Loucy (cell line): ENCODE measurements at regions not wholly inside any gene's neighbourhood (a gene's known extent, or its start where the extent isn't known, plus 50 kb on each side); places are given as distances from the start of the nearest gene placed in this dataset.

Experiments
- H2AFZ ChIP-seq: fragments of 200-600 bp; sonication (generic); 2 replicates; pipeline ENCODE4 v1.6.0; 2016; ENCODE audit warnings: antibody characterized with exemption, mild to moderate bottlenecking, low read length, moderate library complexity
- H3F3A ChIP-seq: fragments of 200-600 bp; 2 replicates; pipeline ENCODE4 v1.6.0; 2016; ENCODE audit warnings: antibody characterized with exemption, low read depth, mild to moderate bottlenecking
- H3K27me3 ChIP-seq: fragments of 200-600 bp; sonication (generic); 2 replicates; pipeline ENCODE4 v1.6.1; 2014; ENCODE audit warnings: low read length, mild to moderate bottlenecking; ENCODE audit not compliant: insufficient read depth, poor library complexity, severe bottlenecking
- H3K36me3 ChIP-seq: fragments of 200-600 bp; sonication (generic); 2 replicates; pipeline ENCODE4 v1.6.1; 2016; ENCODE audit warnings: low read length; ENCODE audit not compliant: insufficient read depth
- H3K4me1 ChIP-seq: fragments of 200-600 bp; sonication (generic); 2 replicates; pipeline ENCODE4 v1.5.1; 2014; ENCODE audit warnings: low read length, mild to moderate bottlenecking; ENCODE audit not compliant: insufficient read depth, poor library complexity, severe bottlenecking
- H3K4me2 ChIP-seq: fragments of 200-600 bp; sonication (generic); 2 replicates; pipeline ENCODE4 v1.6.0; 2014; ENCODE audit warnings: antibody characterized with exemption, low read length, low read depth, mild to moderate bottlenecking; ENCODE audit not compliant: poor library complexity, severe bottlenecking
- H3K4me3 ChIP-seq: fragments of 200-600 bp; sonication (generic); 2 replicates; pipeline ENCODE4 v1.5.1; 2014; ENCODE audit warnings: low read length, mild to moderate bottlenecking, mixed read lengths; ENCODE audit not compliant: poor library complexity, severe bottlenecking
- H3K79me2 ChIP-seq: fragments of 200-600 bp; sonication (generic); 2 replicates; pipeline ENCODE4 v1.6.1; 2014; ENCODE audit warnings: low read length; ENCODE audit not compliant: insufficient read depth
- H3K9ac ChIP-seq: fragments of 200-600 bp; sonication (generic); 2 replicates; pipeline ENCODE4 v1.6.0; 2014; ENCODE audit warnings: mild to moderate bottlenecking, low read depth, low read length, moderate library complexity; ENCODE audit not compliant: poor library complexity, severe bottlenecking
- H3K9me2 ChIP-seq: fragments of 200-600 bp; sonication (generic); replicated peaks from 2 replicates; pipeline ENCODE4 v1.6.1; 2016; ENCODE audit warnings: low read depth, low read length, mixed read lengths
- H3K9me3 ChIP-seq: fragments of 200-600 bp; sonication (generic); 2 replicates; pipeline ENCODE4 v1.6.1; 2014; ENCODE audit warnings: mild to moderate bottlenecking, antibody characterized with exemption, low read length, low read depth; ENCODE audit not compliant: insufficient read depth
- H4K20me1 ChIP-seq: fragments of 200-600 bp; sonication (generic); 2 replicates; pipeline ENCODE4 v1.6.0; 2014; ENCODE audit warnings: antibody characterized with exemption, low read length, mild to moderate bottlenecking; ENCODE audit not compliant: insufficient read depth, poor library complexity, severe bottlenecking
- EZH2phosphoT487 ChIP-seq: fragments of 200-600 bp; IDR thresholded peaks from 2 replicates; pipeline ENCODE4 v1.6.1; 2018; ENCODE audit warnings: antibody characterized with exemption, mild to moderate bottlenecking, moderate library complexity, borderline replicate concordance
- TF ChIP-seq, protein P1 (sequence below): fragments of 200-600 bp; sonication (generic); conservative IDR thresholded peaks from 2 replicates; pipeline ENCODE4 v1.5.1; 2014; ENCODE audit warnings: mild to moderate bottlenecking, antibody characterized with exemption, low read length

DNA sequence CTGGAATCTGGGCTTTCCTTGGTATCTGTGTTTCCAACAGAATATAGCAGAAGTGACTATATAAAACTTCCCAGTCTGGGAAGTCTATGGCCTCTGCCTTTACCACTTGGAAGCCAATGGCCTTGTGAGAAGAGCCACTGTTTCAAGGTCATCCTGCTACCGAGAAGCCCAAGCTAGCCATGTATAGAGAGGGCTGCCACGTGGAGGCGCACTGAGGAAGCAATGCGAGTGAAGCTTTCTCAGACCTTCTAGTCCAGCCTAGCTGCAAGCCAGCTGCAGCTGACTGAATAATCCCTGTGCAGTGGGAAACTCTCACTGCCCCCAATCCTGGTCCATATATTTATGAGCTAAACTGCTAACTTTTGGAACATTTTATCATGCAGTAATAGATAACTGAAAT is 661.8 kb upstream of the RIOK2 start:
- no peaks in the 10 kb centered on the region for H3K27me3 ChIP-seq
- H3F3A ChIP-seq: no peaks in the 10 kb centered on the region
- no peak overlapping the region for H2AFZ ChIP-seq
- no peaks in the 10 kb centered on the region for H3K9me3 ChIP-seq
- H3K4me2 ChIP-seq: no peak overlapping the region
- no peaks in the 10 kb centered on the region for H3K4me1 ChIP-seq
- H3K36me3 ChIP-seq: no peaks in the 10 kb centered on the region
- no peak overlapping the region for H3K9ac ChIP-seq
- no peak overlapping the region for H3K4me3 ChIP-seq
- no peaks in the 10 kb centered on the region for H3K9me2 ChIP-seq
- no peaks in the 10 kb centered on the region for H3K79me2 ChIP-seq
- TF ChIP-seq, protein P1, sequence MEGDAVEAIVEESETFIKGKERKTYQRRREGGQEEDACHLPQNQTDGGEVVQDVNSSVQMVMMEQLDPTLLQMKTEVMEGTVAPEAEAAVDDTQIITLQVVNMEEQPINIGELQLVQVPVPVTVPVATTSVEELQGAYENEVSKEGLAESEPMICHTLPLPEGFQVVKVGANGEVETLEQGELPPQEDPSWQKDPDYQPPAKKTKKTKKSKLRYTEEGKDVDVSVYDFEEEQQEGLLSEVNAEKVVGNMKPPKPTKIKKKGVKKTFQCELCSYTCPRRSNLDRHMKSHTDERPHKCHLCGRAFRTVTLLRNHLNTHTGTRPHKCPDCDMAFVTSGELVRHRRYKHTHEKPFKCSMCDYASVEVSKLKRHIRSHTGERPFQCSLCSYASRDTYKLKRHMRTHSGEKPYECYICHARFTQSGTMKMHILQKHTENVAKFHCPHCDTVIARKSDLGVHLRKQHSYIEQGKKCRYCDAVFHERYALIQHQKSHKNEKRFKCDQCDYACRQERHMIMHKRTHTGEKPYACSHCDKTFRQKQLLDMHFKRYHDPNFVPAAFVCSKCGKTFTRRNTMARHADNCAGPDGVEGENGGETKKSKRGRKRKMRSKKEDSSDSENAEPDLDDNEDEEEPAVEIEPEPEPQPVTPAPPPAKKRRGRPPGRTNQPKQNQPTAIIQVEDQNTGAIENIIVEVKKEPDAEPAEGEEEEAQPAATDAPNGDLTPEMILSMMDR: no peak
- TF ChIP-seq EZH2phosphoT487: no peak
- H4K20me1 ChIP-seq: no peaks in the 10 kb centered on the region

DNA sequence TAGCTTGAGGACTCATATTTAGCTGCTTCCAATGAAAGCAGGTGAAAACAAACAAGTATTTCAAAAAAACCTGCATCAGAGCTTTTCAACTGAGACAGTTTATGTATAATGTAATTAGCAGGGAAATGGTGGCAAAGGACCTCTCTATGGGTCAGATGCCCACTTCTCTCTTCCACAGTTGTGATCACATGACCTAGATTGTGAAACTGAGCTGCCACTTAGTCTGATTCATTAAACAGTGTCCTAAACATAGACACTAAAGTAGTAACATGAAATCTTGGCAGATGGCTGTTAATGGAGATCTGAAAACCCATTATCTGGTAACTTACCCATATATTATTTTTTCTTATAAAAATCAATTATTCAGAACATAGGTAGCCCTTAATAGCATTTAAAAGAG is 663.6 kb upstream of the RIOK2 start:
- Histone ChIP-seq H3K27me3 (no peaks in the 10 kb centered on the region), H3F3A (no peaks in the 10 kb centered on the region), H3K79me2 (no peaks in the 10 kb centered on the region), H3K36me3 (no peaks in the 10 kb centered on the region), H4K20me1 (no peaks in the 10 kb centered on the region), H3K4me1 (no peaks in the 10 kb centered on the region), H2AFZ (no peak overlapping the region), H3K9me2 (no peaks in the 10 kb centered on the region), H3K4me3 (no peak overlapping the region), H3K4me2 (no peak overlapping the region), H3K9me3 (no peaks in the 10 kb centered on the region), H3K9ac (no peak overlapping the region)
- no peak for TF ChIP-seq EZH2phosphoT487
- TF ChIP-seq, protein P1: no peak

DNA sequence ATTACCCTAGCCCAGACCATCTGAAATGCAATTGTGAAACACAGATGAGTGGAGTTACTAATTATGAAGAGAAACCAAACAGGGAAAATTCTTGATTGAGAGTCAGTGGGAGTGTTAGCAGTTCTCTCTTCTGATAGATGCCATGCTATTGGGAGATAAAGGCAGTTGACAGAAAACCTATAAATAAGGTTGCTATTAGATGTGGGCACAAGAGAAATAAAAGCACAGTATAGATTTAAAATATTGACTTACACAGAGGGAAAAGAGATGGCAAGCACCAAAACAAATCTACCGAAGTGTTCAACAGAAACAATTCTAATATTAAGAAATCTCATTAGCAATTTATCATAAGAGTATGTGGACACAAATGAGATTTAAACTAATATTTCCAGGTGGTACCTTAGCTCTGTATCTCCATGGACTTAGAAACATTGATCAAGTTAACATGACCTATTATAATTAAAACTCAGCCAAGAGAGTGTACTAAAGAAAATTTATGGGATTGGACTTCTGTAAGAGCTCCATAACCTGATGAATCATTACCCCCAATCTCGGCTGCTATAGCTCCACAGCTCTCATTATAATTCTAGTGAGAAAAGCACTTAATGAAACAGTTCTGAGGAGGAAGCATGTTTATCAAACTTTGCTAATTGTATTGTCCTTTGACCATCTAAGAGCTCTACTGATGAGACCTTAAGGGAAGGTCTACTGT is 665.0 kb upstream of the RIOK2 start:
- no peak overlapping the region for H3K9ac ChIP-seq
- no peaks in the 10 kb centered on the region for H4K20me1 ChIP-seq
- H3F3A ChIP-seq: no peaks in the 10 kb centered on the region
- no peaks in the 10 kb centered on the region for H3K36me3 ChIP-seq
- no peak overlapping the region for H3K4me2 ChIP-seq
- H3K4me1 ChIP-seq: no peaks in the 10 kb centered on the region
- no peaks in the 10 kb centered on the region for H3K9me2 ChIP-seq
- no peaks in the 10 kb centered on the region for H3K79me2 ChIP-seq
- H3K9me3 ChIP-seq: no peaks in the 10 kb centered on the region
- no peaks in the 10 kb centered on the region for H3K27me3 ChIP-seq
- no peak overlapping the region for H3K4me3 ChIP-seq
- no peak overlapping the region for H2AFZ ChIP-seq
- TF ChIP-seq, protein P1: no peak
- TF ChIP-seq EZH2phosphoT487: no peak
